ENCODE measurements at regions not wholly inside any gene's neighbourhood (a gene's known extent, or its start where the extent isn't known, plus 50 kb on each side); places are given as distances from the start of the nearest gene placed in this dataset.

DNA sequence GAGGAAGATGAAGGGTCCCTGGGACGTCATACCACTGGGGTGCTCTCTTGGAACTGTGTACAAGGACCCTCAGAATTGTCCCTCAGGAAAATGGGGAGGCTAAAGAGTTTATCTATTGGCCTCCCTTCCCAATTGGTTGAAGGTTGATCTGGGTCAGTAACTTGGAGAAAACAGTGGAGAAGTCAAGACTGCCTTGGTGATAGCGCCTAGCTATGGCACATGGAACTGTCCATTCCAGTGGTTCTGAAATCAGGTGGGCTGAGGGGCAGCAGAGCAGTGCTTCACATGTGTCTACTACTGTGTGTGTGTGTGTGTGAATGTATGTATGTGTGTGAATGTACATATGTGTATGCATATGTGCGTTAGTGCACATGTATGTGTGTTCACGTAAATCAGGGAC is 316.1 kb downstream of the AACS start:
- ATAC-seq (ENCODE audit: poor library complexity): no peak
- intact Hi-C loops (cut with DNase I): no loop called here
- DNase-seq: no peak

DNA sequence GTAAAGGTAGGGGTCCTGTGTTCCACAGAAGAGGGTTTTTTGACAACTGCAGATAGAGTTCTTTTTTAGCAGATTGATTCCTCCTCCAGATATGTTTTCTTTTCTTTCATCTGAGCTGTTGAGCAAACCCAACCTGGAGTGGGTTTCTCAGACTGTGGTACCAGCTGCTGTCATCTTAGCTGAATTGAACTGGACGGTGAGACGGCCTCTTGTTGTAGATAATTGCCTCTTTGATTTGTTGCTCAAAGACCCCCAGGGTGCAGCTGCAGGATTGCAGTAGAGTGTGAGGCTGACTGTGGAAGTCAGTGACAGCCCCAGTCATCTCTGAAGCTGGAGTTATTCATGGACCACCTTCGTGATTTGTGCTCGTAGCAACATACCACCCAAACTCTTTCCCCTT is 317.7 kb downstream of the AACS start:
- DNase-seq (no peak), ATAC-seq (ENCODE audit: poor library complexity) (no peak)
- intact Hi-C loops (cut with DNase I): no loop called here

DNA sequence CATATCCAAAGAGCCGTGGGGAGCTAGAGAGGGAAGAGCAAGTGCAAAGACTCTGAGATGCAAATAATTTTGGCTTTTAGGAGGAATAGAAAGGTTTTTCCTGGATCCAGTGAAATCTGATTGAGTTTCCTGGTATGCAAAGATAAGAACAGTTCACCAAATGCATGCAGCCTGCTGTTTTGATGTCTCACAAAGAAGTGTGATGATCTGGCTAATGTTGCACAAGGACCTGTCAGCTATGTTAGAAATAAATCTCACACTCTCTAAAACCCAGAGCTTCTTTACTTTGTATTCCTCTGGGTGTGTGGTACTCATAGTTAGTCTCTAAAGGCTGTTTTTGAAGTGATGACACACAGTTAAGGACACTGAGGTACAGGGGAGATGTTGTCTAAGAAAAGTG is 321.4 kb downstream of the AACS start:
- DNase-seq (no peak), ATAC-seq (ENCODE audit: poor library complexity) (no peak)
- intact Hi-C loops (cut with DNase I): no loop called here

DNA sequence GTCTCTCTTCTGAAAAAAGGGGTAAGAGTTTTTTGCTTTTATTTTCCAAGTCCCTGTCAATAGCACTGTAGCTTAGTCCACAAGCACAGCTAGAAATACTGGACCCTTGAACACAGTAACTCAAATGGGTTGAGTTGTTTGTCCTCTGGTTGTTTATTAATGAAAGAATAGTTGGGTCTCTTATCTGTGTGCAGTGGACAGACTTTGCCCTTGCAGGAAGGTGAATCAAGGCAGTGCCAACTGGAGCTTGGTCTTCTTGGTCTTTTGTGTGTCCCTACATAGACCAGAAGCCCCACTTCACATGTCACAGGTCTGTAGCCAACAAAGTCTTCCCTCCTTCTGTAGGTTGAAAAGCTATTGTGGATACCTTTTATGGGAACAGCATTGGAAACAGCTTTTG is 322.0 kb downstream of the AACS start:
- DNase-seq (no peak), ATAC-seq (ENCODE audit: poor library complexity) (no peak)
- intact Hi-C loops (cut with DNase I): no loop called here

DNA sequence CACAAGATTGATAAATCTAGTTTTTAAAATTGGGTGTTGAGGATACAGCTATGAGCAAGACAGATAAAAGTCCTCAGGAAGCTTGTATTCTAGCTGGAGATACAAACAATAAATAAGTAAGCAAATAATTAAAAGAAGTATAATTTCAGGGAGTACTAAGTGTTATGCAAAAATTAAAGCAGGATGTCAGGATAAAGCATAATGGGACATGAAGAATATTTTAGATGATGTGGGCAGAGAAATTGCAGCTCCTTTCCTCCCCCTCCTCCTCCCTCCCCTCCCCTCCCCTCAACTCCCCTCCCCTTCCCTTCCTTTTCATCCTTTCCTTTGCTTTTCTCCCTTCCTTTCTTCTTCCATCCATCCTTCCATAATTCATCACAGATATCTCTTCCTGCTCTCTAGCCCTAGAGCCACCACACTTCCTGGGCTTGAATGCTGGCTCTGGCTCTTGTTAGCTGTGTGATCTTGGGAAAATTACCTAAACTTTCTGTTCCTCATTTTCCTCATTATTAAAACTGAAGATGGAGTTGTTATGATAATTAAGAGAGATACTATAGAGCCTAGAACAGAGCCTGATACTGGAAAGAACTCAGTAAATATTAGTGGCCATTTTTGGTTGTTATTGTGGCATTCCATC is 323.9 kb downstream of the AACS start:
- DNase-seq (no peak), ATAC-seq (ENCODE audit: poor library complexity) (no peak)
- intact Hi-C loops (cut with DNase I): no loop called here

DNA sequence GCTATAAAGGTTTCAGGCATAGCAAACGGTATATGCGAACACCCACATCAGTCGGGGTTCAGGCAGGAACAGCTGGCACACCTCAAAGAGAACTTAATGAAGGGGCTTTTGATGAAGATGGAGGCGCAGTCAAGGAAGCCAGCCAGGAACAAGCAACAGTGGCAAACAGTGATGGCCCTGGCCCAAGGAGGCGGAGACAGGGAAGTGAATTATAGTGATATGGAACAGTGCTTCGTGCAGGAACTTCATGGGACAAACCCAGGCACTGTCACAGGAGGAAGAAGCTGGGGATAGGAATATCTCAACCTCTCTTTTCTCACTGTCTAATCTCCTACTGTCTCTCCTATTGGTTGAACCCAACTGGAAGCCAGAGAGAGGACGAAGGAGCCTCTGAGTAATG is 328.3 kb downstream of the AACS start:
- no peak for DNase-seq
- intact Hi-C loops (cut with DNase I): no loop called here
- no peak for ATAC-seq (ENCODE audit: poor library complexity)

DNA sequence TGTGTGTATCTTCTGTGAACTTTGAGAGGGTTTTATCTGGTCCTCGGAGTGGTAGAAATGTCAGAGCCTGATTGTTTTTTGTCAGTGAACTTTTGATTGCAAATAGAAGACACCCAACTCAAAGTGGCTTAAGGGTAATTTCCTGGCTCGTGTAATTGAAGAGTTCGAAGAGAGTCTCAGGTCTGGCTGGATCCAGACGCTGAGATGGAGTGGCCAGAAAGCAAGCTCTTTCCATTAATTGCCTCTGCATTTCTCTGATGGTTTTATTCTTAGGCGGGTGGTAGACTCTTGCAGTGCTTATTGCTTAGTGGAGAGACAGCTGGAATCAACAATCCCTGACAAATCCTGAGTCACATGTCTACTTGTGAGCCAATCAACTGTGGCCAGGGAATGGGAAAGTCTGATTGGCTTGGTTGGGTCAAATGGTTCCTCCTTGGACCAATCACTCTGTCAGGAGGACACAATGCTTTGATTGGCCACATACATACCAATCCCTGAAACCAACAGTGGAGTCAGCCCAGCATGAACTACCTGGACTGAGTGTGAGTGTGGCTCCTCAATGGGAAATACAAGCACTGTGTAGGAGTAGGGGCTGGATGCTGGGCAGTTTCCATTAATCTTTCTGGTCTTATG is 330.5 kb downstream of the AACS start:
- DNase-seq (no peak), ATAC-seq (ENCODE audit: poor library complexity) (no peak)
- intact Hi-C loops (cut with DNase I): no loop called here

DNA sequence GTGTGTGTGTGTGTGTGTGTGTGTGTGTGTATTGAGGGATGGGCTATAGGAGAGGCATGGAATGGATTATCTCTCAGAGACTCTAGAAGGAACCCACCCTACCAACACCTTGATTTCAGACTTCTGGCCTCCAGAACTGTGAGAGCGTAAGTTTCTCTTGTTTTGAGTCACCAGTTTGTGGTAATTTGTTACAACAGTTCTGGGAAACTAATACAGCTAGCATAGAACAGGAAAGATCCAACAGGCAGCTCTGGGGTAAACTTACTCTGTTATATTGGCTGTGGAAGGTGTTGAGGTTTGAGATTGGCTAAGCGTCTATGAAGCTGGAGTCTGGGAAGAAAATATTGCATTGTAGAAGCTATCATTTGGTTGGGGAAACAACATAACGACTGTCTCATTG is 334.3 kb downstream of the AACS start:
- no peak for ATAC-seq (ENCODE audit: poor library complexity)
- no peak for DNase-seq
- intact Hi-C loops (cut with DNase I): no loop called here

DNA sequence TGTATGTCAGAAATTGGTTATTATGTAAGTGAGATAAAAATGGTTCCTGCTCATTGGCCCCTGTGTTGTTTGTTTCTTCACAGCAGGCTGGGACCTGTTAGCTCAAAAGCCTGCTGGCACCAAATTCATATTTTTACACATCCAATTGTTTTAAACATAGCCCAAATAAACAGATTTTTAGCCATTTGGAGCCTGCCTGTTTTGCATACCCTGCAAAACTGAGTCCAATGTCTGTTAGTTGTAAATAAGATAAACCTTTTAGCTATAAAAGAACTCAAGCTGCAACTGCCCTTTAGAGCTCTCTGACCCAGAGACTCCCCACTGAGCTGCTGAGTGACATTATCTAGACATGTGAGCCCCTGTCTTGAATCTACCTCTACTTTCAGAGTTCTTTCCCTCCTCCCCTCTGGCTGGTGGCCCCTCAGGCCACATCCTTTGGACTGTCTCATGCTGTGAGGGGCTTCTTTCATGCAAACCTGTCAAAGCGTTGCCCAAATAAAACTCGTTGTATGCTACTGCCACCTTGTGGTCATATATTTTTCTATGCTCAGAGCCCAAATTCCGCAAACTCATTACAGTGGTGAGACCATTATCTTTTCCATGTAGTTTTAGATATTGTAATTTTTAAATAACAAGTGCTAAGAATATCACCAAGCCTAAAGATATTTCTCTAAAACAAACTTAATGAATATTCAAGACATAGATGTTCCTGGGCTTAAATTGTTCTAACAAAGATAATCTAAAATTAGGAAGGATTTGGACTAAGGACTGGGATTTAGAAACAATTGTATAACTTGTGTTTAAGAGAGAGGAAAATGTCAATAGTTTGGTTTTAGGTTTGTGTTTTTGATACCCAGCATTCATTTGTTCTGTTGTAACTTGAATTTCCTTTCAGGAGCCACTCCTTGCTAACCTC is 337.9 kb downstream of the AACS start:
- ATAC-seq (ENCODE audit: poor library complexity) (no peak), DNase-seq (no peak)
- intact Hi-C loops (cut with DNase I): loop anchor here (5.0 kb wide), 1 partner anchor 76 kb away; no protein-coding TSS in a partner anchor

DNA sequence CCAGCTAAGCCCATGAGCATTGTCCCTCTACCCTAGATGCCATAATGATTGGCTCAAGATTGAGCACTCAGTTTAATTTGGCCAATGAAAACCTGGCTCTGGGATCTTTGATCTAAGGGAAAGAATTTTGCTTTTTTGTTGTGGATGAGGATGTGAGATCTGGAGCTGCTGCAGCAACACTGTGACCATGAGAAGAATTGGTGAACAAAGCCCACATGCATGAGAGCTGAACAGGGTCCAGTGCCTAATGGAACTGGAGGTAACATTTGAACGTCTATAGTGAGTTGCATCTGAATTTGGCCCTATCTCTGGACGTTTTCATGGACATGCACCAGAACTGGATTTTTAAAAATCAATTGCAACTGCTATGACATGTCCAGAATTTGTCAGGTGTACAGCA is 338.6 kb downstream of the AACS start:
- ATAC-seq (ENCODE audit: poor library complexity): no peak

DNA sequence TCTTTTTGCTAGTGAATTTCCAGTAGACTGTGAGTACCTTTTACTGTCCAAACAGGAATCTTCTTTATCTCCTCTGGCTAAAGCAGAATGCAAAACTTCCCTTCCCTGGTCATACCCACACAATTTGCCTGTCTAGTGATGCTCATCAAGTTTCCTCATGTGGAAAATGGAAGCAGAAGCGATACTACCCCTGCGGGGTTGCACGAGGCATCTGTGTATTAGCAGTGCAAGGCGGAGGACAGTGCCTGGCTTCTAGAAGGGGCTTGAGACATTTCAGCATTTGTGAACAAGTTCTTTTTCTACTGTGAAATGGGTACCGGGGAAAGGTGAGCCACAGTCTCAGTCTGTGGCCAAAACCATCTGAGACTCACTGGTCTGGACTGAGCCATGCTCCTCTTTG is 340.9 kb downstream of the AACS start:
- intact Hi-C loops (cut with DNase I): loop anchor here (5.0 kb wide), 1 partner anchor 224 kb away; no protein-coding TSS in a partner anchor
- DNase-seq (no peak), ATAC-seq (ENCODE audit: poor library complexity) (no peak)

More for the DNA sequence above, 338.6 kb downstream of the AACS start:
- intact Hi-C loops (cut with DNase I): loop anchor here (5.0 kb wide), 1 partner anchor 77 kb away; no protein-coding TSS in a partner anchor
- no peak for DNase-seq

DNA sequence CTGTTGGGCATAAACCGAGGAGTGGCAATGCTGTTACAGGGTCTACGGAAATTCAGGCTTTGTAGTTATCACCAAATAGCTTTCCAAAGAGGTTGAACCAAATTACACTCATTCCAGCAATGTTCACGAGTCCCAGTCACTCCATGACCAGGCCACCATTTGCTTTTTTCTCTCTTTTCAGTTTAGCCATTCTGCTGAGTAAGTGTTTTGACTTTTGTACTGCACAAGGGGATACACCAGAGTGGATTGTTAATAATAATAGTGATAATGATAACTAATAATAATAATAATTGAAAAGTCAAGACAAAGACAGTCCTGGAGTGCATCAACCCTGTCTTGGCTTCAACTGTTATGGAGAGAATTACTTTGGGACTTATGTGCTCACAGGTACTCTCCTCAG is 343.5 kb downstream of the AACS start:
- no peak for ATAC-seq (ENCODE audit: poor library complexity)
- intact Hi-C loops (cut with DNase I): loop anchor here (5.0 kb wide), 1 partner anchor 226 kb away; no protein-coding TSS in a partner anchor
- no peak for DNase-seq

DNA sequence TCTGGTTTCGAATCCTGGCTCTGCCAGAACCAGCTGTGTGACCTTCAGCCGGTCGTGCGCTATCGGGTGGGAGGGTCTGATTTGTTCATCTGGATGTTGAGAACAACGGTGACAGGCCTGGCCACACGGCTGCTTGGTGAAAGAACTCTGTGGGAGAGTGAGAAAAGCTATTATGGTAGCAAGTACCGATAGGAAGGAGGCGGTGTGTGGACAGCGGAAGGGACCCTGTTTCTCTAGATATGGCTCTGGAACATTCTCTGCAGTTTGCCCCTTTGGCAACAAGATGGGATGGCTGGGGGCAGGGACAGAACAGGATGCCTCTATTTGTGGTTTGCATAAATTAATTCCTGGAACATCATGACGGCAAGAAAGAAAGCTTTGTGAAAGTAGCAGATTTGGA is 347.3 kb downstream of the AACS start:
- DNase-seq (no peak), ATAC-seq (ENCODE audit: poor library complexity) (no peak)
- intact Hi-C loops (cut with DNase I): no loop called here

DNA sequence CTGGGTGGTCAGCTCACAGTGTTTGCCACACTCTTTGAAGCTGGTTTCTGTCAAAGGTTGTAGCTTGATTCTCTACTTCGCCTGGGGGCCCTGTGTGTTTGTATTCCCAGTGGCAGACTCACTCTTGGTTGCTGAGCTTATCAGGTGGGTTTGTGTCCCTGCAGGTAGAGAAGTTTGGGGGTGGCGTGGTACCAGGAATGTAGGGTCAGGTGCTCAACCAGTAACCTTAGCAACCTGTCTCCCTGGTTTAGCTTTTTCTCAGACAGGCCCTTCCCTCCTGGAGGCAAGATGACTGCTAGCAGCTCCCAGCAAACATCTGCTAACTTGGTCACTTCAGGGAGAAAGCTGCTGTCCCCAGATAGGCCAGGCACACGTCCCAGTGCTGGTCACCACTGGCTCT is 352.2 kb downstream of the AACS start:
- intact Hi-C loops (cut with DNase I): no loop called here
- DNase-seq: no peak
- no peak for ATAC-seq (ENCODE audit: poor library complexity)

DNA sequence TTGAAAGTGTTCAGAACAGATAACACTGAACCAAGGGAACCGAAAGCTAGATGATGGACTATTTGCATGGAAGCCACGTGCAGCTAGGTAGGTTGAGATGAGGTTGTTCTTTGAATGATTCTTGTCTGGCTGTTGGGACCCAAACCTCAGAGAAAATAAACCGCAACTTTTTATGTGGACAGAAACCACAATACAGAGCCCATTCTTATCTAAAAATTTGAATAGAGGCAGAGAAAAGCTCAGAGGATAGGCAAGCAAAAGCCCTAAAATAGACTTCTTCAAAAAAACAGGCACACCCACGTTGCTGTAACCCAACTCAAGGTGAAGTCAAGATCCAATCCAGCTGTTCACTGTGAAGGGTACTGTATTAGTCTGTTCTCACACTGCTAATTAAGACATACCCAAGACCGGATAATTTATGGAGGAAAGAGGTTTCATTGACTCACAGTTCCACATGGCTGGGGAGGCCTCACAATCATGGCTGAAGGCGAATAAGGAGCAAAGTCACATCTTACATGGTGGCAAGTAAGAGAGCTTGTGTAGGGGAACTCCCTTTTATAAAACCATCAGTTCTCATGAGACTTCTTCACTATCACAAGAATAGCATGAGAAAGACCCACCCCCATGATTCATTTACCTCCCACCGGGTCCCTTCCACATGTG is 353.8 kb downstream of the AACS start:
- DNase-seq (no peak), ATAC-seq (ENCODE audit: poor library complexity) (no peak)
- intact Hi-C loops (cut with DNase I): no loop called here

DNA sequence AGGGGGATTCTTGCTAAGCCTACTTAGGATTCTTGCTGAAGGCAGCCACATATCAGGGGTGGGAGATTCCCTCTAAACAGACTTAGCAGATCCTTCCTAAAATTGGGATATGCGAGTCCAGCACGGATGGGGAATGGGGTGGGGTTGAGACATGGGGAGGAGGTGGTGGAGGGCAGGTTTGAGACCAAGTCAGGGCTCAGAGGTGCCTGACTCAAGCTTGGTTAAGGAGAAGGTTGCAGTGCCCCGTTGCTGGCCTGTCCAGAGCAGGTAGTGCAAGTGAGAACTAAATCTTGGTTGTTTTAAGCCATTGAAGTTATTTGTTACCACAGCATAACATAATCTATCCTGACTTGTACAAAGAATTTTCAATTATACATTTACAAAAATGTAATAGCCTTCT is 359.7 kb downstream of the AACS start:
- DNase-seq (no peak), ATAC-seq (ENCODE audit: poor library complexity) (no peak)
- intact Hi-C loops (cut with DNase I): no loop called here

DNA sequence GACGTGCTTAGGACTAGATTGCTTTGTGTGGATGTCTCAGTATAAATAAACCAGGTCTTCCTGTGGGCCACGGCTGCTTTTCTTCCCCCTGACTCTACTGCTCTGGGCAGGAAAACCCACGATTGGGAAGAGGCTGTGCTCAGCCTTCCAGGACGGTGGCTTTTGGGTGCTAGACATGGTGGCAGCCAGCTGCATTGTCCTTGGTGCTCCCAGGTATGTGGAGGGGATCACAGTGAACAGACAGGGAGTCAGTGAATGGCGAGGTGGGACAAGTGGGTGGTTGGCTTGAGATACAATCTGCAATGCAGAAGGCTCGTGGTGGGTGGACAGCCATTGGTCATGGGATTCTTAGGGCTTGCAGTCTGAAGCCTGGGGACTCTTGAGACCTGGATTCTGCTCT is 366.3 kb downstream of the AACS start:
- DNase-seq (no peak), ATAC-seq (ENCODE audit: poor library complexity) (no peak)
- intact Hi-C loops (cut with DNase I): no loop called here

DNA sequence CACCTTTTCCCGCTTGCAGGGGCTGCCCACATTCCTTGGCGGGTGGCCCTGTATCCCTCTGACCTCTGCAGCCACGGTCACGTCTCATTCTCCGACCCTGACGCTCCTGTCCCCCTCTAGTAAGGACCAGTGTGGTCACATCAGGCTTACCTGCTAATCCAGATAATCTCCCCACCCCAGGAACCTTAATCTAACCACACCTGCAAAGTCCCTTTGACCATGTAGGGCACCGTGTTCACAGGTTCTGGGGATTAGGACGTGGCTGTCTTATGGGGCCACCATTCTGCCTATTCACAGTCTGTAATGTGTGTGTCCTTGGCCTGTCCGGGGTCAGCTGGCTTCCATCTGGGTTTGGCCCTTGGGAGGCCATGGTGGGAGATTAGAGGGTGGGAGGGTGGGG is 368.9 kb downstream of the AACS start:
- intact Hi-C loops (cut with DNase I): no loop called here
- DNase-seq (no peak), ATAC-seq (ENCODE audit: poor library complexity) (no peak)

DNA sequence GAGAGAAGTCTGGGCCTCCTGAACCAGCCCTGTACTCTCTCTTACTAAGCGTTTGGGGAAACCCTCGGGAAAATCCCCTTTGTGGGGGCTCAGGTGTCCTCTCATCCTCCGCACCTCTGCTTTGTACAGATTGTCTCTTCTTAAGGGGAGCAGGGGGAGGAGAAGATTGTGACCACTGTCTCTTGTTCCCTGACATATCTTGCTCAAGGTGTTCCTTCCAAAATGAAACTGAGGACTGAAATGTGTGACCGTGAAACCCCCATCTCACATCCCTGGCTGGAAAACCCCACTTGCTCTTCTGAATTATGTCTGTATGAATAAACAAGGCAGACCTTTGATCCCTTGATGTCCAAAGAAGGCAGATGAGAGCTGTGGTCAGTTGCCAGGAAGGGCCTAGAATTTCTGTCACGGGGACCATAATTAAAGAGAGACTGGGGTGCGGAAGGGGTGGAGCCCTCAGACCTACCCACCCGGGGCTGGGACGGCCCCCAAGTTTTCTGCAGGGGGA is 369.8 kb downstream of the AACS start:
- intact Hi-C loops (cut with DNase I): no loop called here
- DNase-seq (no peak), ATAC-seq (ENCODE audit: poor library complexity) (no peak)

Data from Right ventricle myocardium superior (tissue), 1 donor.